ENCODE measurements at regions not wholly inside any gene's neighbourhood (a gene's known extent, or its start where the extent isn't known, plus 50 kb on each side); places are given as distances from the start of the nearest gene placed in this dataset.

GRCh38 chr6:79861023-79861422 lies 86.3 kb downstream of the ELOVL4 start:
- Mint-ChIP-seq H3K4me3 (ENCODE audit: unreplicated experiment) (no peak overlapping the region), H3K36me3 (ENCODE audit: unreplicated experiment) (no peaks in the 10 kb centered on the region), H3K4me1 (ENCODE audit: unreplicated experiment) (no peaks in the 10 kb centered on the region), H3K27me3 (ENCODE audit: unreplicated experiment) (peaks cover 2% of the 10 kb centered on the region), H3K9me3 (ENCODE audit: unreplicated experiment) (no peaks in the 10 kb centered on the region), H3K27ac (ENCODE audit: unreplicated experiment) (no peak overlapping the region)
- no peak for DNase-seq (ENCODE audit: extremely low spot score, unreplicated experiment)
- TF ChIP-seq, protein P1, sequence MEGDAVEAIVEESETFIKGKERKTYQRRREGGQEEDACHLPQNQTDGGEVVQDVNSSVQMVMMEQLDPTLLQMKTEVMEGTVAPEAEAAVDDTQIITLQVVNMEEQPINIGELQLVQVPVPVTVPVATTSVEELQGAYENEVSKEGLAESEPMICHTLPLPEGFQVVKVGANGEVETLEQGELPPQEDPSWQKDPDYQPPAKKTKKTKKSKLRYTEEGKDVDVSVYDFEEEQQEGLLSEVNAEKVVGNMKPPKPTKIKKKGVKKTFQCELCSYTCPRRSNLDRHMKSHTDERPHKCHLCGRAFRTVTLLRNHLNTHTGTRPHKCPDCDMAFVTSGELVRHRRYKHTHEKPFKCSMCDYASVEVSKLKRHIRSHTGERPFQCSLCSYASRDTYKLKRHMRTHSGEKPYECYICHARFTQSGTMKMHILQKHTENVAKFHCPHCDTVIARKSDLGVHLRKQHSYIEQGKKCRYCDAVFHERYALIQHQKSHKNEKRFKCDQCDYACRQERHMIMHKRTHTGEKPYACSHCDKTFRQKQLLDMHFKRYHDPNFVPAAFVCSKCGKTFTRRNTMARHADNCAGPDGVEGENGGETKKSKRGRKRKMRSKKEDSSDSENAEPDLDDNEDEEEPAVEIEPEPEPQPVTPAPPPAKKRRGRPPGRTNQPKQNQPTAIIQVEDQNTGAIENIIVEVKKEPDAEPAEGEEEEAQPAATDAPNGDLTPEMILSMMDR (IDR thresholded peaks at IDR 0.05) = no peak

DNA sequence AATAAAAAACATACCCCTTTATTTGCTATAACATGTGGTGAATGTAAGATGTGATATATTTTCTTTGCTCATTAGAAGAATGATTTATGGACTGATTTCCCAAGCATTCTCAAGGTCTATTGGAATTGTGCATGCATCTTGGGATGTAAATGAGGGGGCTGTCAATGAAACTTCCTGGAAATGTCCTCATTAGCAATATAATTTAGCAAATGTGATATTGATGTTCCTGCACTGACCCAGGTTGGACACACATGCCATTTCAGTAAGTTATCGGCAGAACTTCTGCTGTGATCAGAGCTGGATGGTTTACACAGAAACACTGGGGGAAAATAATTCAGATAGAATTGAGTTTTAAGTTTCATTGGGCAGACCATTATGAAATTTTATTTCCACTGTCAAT lies 99.9 kb downstream of the ELOVL4 start:
- no peaks in the 10 kb centered on the region for H3K9me3 Mint-ChIP-seq (ENCODE audit: unreplicated experiment)
- H3K36me3 Mint-ChIP-seq (ENCODE audit: unreplicated experiment) = no peaks in the 10 kb centered on the region
- H3K27ac Mint-ChIP-seq (ENCODE audit: unreplicated experiment) = no peak overlapping the region
- no peak for DNase-seq (ENCODE audit: extremely low spot score, unreplicated experiment)
- TF ChIP-seq, protein P1 (IDR thresholded peaks at IDR 0.05) = no peak
- no peaks in the 10 kb centered on the region for H3K4me1 Mint-ChIP-seq (ENCODE audit: unreplicated experiment)
- H3K4me3 Mint-ChIP-seq (ENCODE audit: unreplicated experiment) = no peak overlapping the region
- peaks cover 23% of the 10 kb centered on the region for H3K27me3 Mint-ChIP-seq (ENCODE audit: unreplicated experiment)

DNA sequence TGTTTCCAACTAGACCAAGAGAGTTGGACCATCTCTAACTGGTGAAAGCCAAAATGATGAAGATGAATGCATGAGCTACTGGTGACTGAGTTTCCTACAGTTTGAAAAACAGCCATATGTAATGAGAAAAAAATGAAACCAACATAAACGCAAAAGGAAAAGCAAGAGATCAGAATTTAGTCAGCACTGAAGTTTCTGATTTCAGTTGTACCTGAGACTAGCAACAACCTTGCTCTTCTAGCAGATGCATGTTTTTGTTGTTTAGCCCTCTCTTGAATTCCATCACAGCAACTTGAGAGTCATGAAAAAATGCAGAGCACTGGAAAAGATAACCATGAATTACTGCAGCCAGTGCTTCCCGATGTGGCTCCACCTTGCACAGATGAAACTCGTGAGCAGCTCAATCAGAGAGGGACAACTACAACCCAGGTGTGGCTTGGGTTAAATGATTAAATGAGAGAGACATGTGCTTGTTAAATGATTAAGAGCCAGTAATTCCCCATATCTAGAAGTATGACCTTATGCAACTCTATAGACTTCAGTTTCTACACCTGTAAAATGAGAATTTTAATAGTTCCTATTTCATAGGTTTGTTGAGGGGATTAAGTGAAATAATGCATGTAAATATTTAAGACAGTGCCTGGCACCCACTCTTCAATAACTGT lies 104.8 kb downstream of the ELOVL4 start:
- Mint-ChIP-seq H3K36me3 (ENCODE audit: unreplicated experiment) (no peaks in the 10 kb centered on the region), H3K27ac (ENCODE audit: unreplicated experiment) (no peak overlapping the region), H3K9me3 (ENCODE audit: unreplicated experiment) (peaks cover 5% of the 10 kb centered on the region), H3K4me1 (ENCODE audit: unreplicated experiment) (no peaks in the 10 kb centered on the region), H3K27me3 (ENCODE audit: unreplicated experiment) (no peaks in the 10 kb centered on the region), H3K4me3 (ENCODE audit: unreplicated experiment) (no peak overlapping the region)
- DNase-seq (ENCODE audit: extremely low spot score, unreplicated experiment) = no peak
- TF ChIP-seq, protein P1 (IDR thresholded peaks at IDR 0.05) = no peak

GRCh38 chr6:79841577-79842375 lies 105.6 kb downstream of the ELOVL4 start:
- Mint-ChIP-seq H3K27me3 (ENCODE audit: unreplicated experiment) (no peaks in the 10 kb centered on the region), H3K27ac (ENCODE audit: unreplicated experiment) (no peak overlapping the region), H3K9me3 (ENCODE audit: unreplicated experiment) (peaks cover 5% of the 10 kb centered on the region), H3K4me1 (ENCODE audit: unreplicated experiment) (no peaks in the 10 kb centered on the region), H3K4me3 (ENCODE audit: unreplicated experiment) (no peak overlapping the region), H3K36me3 (ENCODE audit: unreplicated experiment) (no peaks in the 10 kb centered on the region)
- TF ChIP-seq, protein P1 (IDR thresholded peaks at IDR 0.05) = no peak
- DNase-seq (ENCODE audit: extremely low spot score, unreplicated experiment) = no peak

DNA sequence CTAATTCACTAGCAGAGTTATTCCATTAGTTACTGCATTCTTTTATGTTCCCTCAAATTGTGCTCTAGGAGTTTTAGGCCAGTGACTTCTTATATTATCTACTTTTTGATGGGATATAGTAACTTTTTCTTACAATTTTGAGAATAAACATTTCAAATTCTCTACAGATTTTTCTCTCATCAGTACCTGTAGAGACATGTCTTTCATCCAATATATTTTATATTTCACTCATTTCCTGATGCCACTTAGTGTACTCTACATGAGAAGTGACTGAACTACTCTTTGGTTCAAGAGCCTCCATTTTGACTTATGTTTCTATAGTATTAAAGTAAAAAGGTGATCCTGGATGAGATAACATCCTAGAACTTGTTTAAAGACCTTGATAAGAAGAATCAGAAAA lies 108.5 kb downstream of the ELOVL4 start:
- Mint-ChIP-seq H3K27me3 (ENCODE audit: unreplicated experiment) (peaks cover 4% of the 10 kb centered on the region), H3K4me3 (ENCODE audit: unreplicated experiment) (no peak overlapping the region), H3K27ac (ENCODE audit: unreplicated experiment) (no peak overlapping the region), H3K4me1 (ENCODE audit: unreplicated experiment) (no peaks in the 10 kb centered on the region), H3K36me3 (ENCODE audit: unreplicated experiment) (no peaks in the 10 kb centered on the region), H3K9me3 (ENCODE audit: unreplicated experiment) (peaks cover 5% of the 10 kb centered on the region)
- no peak for DNase-seq (ENCODE audit: extremely low spot score, unreplicated experiment)
- TF ChIP-seq, protein P1 (IDR thresholded peaks at IDR 0.05) = no peak
